ENCODE measurements at regions not wholly inside any gene's neighbourhood (a gene's known extent, or its start where the extent isn't known, plus 50 kb on each side); places are given as distances from the start of the nearest gene placed in this dataset.

GRCh38 chr19:31095100-31095804 lies 254.0 kb downstream of the TSHZ3 start:
- no peak overlapping the region for H3K27ac ChIP-seq
- TF ChIP-seq CTCF (conservative IDR thresholded peaks at IDR 0.05), result no peak

GRCh38 chr19:31092274-31092673 lies 257.0 kb downstream of the TSHZ3 start:
- no peak for TF ChIP-seq CTCF (conservative IDR thresholded peaks at IDR 0.05)
- H3K27ac ChIP-seq, result peak overlapping the region; percentile 37

- no peak overlapping the region for H3K27ac ChIP-seq
- TF ChIP-seq CTCF (conservative IDR thresholded peaks at IDR 0.05), result no peak
Observed at GRCh38 chr19:31089681-31090080, 259.6 kb downstream of the TSHZ3 start.

GRCh38 chr19:31085125-31085524 lies 264.1 kb downstream of the TSHZ3 start:
- no peak overlapping the region for H3K27ac ChIP-seq
- no peak for TF ChIP-seq CTCF (conservative IDR thresholded peaks at IDR 0.05)

GRCh38 chr19:31083105-31083504 lies 266.1 kb downstream of the TSHZ3 start:
- no peak for TF ChIP-seq CTCF (conservative IDR thresholded peaks at IDR 0.05)

GRCh38 chr19:31075146-31075655 lies 274.0 kb downstream of the TSHZ3 start:
- TF ChIP-seq CTCF (conservative IDR thresholded peaks at IDR 0.05), result no peak

More at GRCh38 chr19:31083105-31083504, 266.1 kb downstream of the TSHZ3 start:
- no peak overlapping the region for H3K27ac ChIP-seq

GRCh38 chr19:31074199-31075125 lies 274.8 kb downstream of the TSHZ3 start:
- no peak overlapping the region for H3K27ac ChIP-seq
- TF ChIP-seq CTCF (conservative IDR thresholded peaks at IDR 0.05), result no peak

More at GRCh38 chr19:31075146-31075655, 274.0 kb downstream of the TSHZ3 start:
- H3K27ac ChIP-seq, result no peak overlapping the region

Measured in VCaP (cell line).